Large intestine (tissue), 3 donors: ENCODE measurements at regions not wholly inside any gene's neighbourhood (a gene's known extent, or its start where the extent isn't known, plus 50 kb on each side); places are given as distances from the start of the nearest gene placed in this dataset.
A peak's percentile ranks its signal among the peaks of the same experiment; 100 is the strongest.

ENCODE experiments used
- DNase-seq, 2 donors: peaks; one replicate each; pipeline versions ENCODE4 v3.0.0 to v3.0.0-alpha.2; 2013
- H3K27ac ChIP-seq: one replicate; pipeline ENCODE4 v1.5.1; 2013; ENCODE audit warnings: low read length
- H3K27me3 ChIP-seq: 2 replicates; pipeline ENCODE4 v1.6.1; 2013; ENCODE audit warnings: low read length; ENCODE audit not compliant: control insufficient read depth, insufficient read depth
- H3K36me3 ChIP-seq: 2 replicates; pipeline ENCODE4 v1.6.1; 2013; ENCODE audit warnings: low read length; ENCODE audit not compliant: control insufficient read depth, insufficient read depth
- H3K4me1 ChIP-seq: one replicate; pipeline ENCODE4 v1.6.1; 2013; ENCODE audit warnings: low read length; ENCODE audit not compliant: control insufficient read depth, insufficient read depth
- H3K4me3 ChIP-seq: one replicate; pipeline ENCODE4 v1.5.1; 2013; ENCODE audit warnings: low read length
- H3K9me3 ChIP-seq: one replicate; pipeline ENCODE4 v1.6.1; 2013; ENCODE audit warnings: mild to moderate bottlenecking, low read depth, low read length, moderate library complexity; ENCODE audit not compliant: control insufficient read depth
- WGBS: methylation state at CpG from one replicate; pipeline ENCODE4 v1.1.5; 2013; ENCODE audit warnings: low lambda C conversion rate; ENCODE audit not compliant: insufficient coverage; 5-methylcytosine and 5-hydroxymethylcytosine counted together

DNA sequence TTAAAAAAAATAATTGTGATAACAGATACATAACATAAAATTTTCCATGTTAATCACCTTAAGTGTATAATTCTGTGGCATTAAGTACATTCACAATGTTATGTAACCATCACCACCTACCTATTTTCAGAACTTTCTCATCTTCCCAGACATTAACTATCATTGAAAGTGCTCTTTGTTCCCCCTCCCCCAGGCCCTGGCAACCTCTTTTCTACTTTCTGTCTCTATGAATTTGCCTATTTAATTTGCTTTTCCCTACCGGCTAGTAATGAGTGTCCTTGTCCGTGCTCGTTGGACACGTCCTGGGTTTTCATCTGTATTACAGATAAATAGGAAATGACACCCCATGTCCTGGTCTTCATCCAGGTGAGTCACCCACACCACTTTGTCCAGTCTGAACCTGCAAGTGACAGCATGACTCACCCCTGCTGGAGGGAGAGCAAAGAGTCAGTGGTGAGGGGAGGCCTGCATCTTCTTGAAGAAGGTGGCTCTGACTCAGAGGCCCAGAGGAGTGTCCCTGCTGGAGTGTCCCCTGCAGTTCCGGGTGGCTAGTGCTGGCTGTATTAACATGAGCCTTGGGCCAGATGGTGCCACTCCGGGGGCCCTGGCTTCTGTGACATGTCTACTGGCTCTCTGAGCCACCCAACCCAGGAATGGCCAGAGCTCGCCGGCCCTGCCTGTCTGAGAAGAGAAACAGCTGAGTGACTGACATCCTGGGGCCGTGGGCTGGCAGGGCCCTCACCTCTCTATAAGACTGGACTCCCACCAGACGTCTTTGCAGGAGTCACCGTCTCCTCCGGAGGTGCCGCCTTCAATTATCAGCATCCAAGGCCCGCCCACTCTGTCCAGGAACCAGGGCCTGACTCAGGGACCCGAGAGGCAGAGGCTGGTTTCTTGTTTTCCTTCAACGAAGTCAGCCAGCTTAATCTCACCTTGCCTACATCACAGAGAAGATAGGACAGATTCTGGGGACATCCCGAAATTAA, 503.2 kb upstream of the MKI67 start:
- Histone ChIP-seq H3K27ac (no peak overlapping the region), H3K36me3 (no peaks in the 10 kb centered on the region), H3K9me3 (no peaks in the 10 kb centered on the region), H3K4me1 (peaks cover 4% of the 10 kb centered on the region), H3K4me3 (no peak overlapping the region), H3K27me3 (no peaks in the 10 kb centered on the region)
- DNase-seq = peak in 1 of 2 donors; percentile 21
- 100% methylated on average over 3 of the region's 17 CpGs for WGBS

DNA sequence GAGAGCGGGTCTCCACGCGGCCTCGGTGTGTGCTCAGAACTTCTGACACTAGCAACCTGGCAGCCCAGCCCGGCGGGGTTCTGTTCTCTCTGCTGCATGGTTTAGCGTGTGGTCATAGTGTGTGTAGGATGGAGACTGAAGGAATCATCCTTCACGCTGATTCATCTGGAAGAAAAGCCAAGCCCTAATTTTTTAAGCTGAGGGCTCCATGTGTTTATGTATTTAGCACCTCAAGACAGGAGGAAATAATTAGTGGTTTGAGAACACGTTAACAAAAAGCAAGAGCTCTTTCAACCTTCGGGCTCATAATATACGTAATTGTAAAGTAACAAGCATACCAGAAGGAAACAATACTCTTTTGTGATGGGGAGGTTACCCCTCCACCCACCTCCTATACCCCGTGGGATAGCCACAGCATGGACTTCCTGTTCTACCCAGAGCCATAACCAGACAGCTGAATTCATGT, 504.6 kb upstream of the MKI67 start:
- 50% methylated on average over 1 of the region's 12 CpGs for WGBS

GRCh38 chr10:128631801-128632241, 505.6 kb upstream of the MKI67 start:
- WGBS = 60% methylated on average over 3 of the region's 12 CpGs
- no peaks in the 10 kb centered on the region for H3K9me3 ChIP-seq
- H3K36me3 ChIP-seq = no peaks in the 10 kb centered on the region
- H3K4me3 ChIP-seq = no peak overlapping the region
- H3K4me1 ChIP-seq = peaks cover 4% of the 10 kb centered on the region
- no peak overlapping the region for H3K27ac ChIP-seq
- no peak for DNase-seq
- no peaks in the 10 kb centered on the region for H3K27me3 ChIP-seq

More for the DNA sequence above, 504.6 kb upstream of the MKI67 start:
- H3K4me3 ChIP-seq = no peak overlapping the region
- no peaks in the 10 kb centered on the region for H3K9me3 ChIP-seq
- H3K4me1 ChIP-seq = peaks cover 4% of the 10 kb centered on the region
- no peaks in the 10 kb centered on the region for H3K27me3 ChIP-seq
- no peak overlapping the region for H3K27ac ChIP-seq
- no peak for DNase-seq
- H3K36me3 ChIP-seq = no peaks in the 10 kb centered on the region

GRCh38 chr10:128632694-128633093, 506.5 kb upstream of the MKI67 start:
- DNase-seq = no peak
- Histone ChIP-seq H3K27ac (no peak overlapping the region), H3K36me3 (no peaks in the 10 kb centered on the region), H3K4me1 (peaks cover 4% of the 10 kb centered on the region), H3K4me3 (no peak overlapping the region), H3K9me3 (no peaks in the 10 kb centered on the region), H3K27me3 (no peaks in the 10 kb centered on the region)
- no CpG with 5 or more reads among the region's 7 CpGs for WGBS

DNA sequence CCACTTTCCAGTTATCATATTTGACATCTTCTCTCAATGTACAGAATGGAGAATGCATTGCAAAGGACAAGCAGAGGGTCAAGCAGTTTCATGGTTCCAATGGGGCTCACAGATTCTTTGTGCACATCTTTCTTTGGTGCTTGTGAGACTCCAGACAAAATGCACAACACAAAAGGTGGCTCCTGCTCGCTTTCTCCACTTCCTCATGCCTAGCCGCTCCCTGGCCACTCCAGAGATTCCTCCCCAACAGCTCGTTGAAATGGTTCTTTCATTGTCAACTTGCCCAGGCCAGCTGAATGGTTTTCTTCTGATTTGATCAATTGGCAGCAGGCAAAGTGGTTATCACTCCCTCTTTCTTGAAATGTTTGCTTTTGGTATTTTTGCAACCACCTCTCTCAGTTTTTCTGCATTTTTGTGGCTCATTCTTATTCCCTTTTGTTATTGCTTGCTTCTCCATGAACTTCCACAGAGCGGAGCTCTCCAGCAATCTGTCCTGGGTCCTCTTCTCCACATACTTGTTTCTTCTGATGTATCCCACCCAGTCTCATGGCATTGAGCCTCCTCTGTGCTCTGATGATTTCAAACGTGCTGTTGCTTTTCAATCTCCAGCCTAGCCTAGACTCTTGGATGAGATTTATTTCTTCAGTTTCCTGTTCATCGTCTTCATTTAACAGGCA, 507.8 kb upstream of the MKI67 start:
- DNase-seq = no peak
- Histone ChIP-seq H3K27ac (no peak overlapping the region), H3K4me3 (no peak overlapping the region), H3K9me3 (no peaks in the 10 kb centered on the region), H3K4me1 (no peaks in the 10 kb centered on the region), H3K36me3 (no peaks in the 10 kb centered on the region), H3K27me3 (no peaks in the 10 kb centered on the region)
- WGBS = 35% methylated on average over 2 of the region's 6 CpGs

- DNase-seq = no peak
- H3K36me3 ChIP-seq = no peaks in the 10 kb centered on the region
- 71% methylated on average over 1 of the region's 4 CpGs for WGBS
- H3K4me3 ChIP-seq = no peak overlapping the region
- no peaks in the 10 kb centered on the region for H3K27me3 ChIP-seq
- no peaks in the 10 kb centered on the region for H3K9me3 ChIP-seq
- H3K4me1 ChIP-seq = no peaks in the 10 kb centered on the region
- no peak overlapping the region for H3K27ac ChIP-seq
Measured at GRCh38 chr10:128642023-128642422, 515.8 kb upstream of the MKI67 start.

DNA sequence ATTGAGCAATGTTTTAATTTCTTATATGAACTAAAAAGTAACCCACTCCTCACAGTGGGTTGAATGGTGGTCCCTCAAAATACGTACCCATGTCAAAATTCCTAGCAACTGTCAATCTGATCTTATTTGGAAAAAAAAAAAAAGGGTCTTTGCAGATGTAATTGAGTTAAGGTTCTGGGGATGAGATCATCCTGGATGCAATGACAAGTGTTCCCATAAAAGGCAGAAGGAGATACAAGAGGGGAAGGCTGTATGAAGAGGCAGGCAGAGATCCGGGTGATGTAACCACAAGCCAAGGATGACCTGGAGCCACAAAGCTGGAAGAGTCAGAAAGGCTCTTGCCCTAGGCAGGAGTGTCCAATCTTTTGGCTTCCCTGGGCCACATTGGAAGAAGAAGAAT, 516.3 kb upstream of the MKI67 start:
- Histone ChIP-seq H3K27me3 (no peaks in the 10 kb centered on the region), H3K9me3 (no peaks in the 10 kb centered on the region), H3K4me3 (no peak overlapping the region), H3K36me3 (no peaks in the 10 kb centered on the region), H3K27ac (no peak overlapping the region), H3K4me1 (no peaks in the 10 kb centered on the region)
- DNase-seq = no peak
- WGBS = no CpG with 5 or more reads among the region's 2 CpGs

GRCh38 chr10:128643658-128644057, 517.4 kb upstream of the MKI67 start:
- no CpG with 5 or more reads among the region's 1 CpG for WGBS
- Histone ChIP-seq H3K27ac (no peak overlapping the region), H3K27me3 (no peaks in the 10 kb centered on the region), H3K9me3 (no peaks in the 10 kb centered on the region), H3K4me3 (no peak overlapping the region), H3K36me3 (no peaks in the 10 kb centered on the region), H3K4me1 (no peaks in the 10 kb centered on the region)
- no peak for DNase-seq

GRCh38 chr10:128645486-128645885, 519.3 kb upstream of the MKI67 start:
- no CpG with 5 or more reads among the region's 2 CpGs for WGBS
- Histone ChIP-seq H3K36me3 (no peaks in the 10 kb centered on the region), H3K27ac (no peak overlapping the region), H3K4me3 (no peak overlapping the region), H3K9me3 (no peaks in the 10 kb centered on the region), H3K4me1 (no peaks in the 10 kb centered on the region), H3K27me3 (no peaks in the 10 kb centered on the region)
- DNase-seq = no peak

DNA sequence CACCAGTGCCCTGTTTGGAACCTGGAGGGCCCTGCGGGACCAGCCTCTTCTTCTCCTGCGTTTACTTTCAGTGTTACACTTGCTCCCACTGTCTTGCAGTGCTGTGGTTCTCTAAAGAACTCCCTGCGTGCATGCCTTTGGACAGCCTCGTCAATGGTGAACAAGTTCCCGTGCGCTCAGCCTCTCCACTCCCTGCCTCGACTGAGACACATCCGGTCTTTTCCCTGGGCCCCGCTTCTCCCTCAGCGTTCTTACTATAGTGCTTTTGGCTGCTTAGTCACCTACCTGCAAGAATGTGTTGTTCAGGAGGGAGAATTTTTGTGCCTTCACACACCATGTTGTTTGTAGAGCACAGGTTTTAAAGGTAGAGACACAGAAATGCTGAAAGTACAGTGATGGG, 520.7 kb upstream of the MKI67 start:
- no peaks in the 10 kb centered on the region for H3K9me3 ChIP-seq

More for the DNA sequence above, 520.7 kb upstream of the MKI67 start:
- Histone ChIP-seq H3K36me3 (no peaks in the 10 kb centered on the region), H3K4me1 (no peaks in the 10 kb centered on the region), H3K27ac (no peak overlapping the region), H3K27me3 (no peaks in the 10 kb centered on the region), H3K4me3 (no peak overlapping the region)
- no peak for DNase-seq
- 88% methylated on average over 3 of the region's 10 CpGs for WGBS
